Mucosa of gallbladder (tissue), 1 donor: ENCODE measurements at regions not wholly inside any gene's neighbourhood (a gene's known extent, or its start where the extent isn't known, plus 50 kb on each side); places are given as distances from the start of the nearest gene placed in this dataset.

Source experiments
- DNase-seq: peaks from one replicate; pipeline ENCODE4 v3.0.0-alpha.2; 2020; ENCODE audit warnings: low spot score
- donor health status: DM: no; HTN: no; CAD: no.

GRCh38 chr7:123401295-123401694 is 133.1 kb downstream of the IQUB start:
- DNase-seq, result no peak

GRCh38 chr7:123400196-123400595 is 134.2 kb downstream of the IQUB start:
- no peak for DNase-seq

- no peak for DNase-seq
Observed at GRCh38 chr7:123398921-123399320, 135.5 kb downstream of the IQUB start.

DNA sequence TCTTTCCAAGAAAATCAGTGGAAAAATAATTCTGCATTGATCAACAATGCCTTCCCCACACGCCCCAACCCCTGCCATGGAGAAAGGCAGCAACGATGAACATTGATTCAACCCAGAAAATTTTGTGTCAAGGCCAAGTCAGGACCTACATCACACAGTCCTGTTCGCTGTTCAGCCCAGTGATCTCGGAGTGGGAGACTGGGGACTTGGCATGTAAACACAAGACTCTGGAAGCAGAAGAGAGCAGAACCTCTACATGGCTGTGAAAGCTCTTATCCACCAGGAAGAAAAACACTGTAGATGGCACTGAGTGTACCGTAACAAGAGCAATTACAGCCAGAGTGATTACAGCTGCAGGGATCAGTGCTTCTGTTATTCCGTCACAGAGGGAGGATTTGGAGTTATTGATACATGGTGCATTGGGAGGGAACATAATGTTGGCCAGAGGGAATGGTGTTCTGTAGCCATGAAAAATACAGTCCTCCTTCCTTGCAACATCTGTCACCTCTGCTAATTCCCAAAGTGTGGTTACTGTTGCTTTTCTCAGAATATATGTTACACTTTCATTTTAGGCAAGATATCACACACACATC is 136.6 kb downstream of the IQUB start:
- no peak for DNase-seq

DNA sequence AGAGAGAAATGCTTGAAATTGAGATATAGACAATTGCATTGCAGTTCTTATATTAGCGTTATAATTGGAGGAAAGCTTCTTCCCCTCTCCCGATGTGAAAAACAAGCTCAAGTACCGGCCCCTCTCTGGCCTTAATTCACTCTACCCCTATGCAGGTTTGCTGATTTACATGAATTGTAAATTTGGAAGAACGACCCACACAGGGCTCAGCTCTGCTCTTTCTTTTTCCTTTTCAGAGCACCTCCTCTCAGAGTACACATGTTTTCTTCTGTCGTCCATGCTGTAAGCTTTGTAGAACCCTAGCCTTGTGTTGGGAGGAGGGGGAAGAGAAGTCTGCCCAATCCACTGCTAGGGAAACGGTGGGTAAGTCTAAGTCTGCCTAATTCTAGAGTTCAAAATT is 140.8 kb downstream of the IQUB start:
- DNase-seq, result no peak

DNA sequence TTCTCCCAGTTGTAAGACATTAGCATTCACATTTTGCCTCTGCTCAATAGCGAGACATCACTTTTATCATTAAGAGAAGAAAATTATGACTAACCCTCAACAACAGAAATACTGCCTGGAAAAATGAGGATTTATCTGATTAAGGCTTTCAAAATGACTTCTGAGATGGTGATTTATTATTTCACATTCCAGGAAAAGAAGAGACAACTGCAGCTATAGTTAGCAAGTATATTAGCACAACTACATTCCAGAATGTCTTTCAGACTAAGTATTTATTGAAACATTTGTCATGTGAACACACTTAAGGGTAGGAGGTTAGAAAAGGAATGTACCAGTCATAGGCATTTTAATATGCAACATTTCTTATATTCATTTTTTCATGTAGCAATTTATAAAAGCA is 162.0 kb downstream of the IQUB start:
- DNase-seq, result no peak

GRCh38 chr7:123367484-123368122 is 166.8 kb downstream of the IQUB start:
- peak; percentile 12 for DNase-seq

DNA sequence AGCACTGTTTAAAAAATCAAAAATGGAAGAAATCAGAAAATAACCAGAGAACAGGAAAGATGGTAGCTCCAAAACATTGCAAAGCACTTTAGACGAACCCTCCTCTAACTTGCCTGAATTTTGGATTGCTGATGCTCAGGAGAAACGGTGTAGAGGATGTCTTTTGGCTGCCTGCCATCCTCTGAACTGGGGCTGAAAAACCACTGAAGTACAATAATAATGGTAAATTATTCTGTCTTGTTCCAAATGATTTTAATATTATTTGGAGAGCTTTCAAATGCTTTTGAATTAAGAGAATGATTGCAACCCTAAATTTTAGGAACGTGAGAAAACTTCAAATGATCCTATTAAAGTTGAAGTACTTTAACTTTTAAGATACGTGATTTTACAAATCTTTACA is 167.3 kb upstream of the SLC13A1 start:
- no peak for DNase-seq

DNA sequence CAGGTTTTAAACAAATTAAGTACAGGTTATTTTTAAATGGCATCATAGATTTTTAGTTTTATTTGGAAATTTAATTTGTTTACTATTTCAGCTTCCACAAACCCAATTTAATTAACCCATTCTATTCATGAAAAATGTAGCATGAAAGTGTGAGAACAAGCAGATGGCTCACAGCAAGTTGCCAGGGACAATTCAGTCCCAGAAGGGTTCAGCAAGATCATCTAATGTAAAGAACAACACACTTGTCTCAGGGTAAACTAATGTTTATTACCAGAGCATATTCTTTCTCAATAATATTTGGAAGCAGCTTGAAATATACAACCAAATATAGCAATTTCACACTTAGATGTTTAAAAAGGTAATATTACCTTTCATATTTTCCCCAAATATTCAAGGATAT is 166.9 kb upstream of the SLC13A1 start:
- DNase-seq, result no peak

GRCh38 chr7:123360631-123361030 is 160.9 kb upstream of the SLC13A1 start:
- no peak for DNase-seq

GRCh38 chr7:123355576-123356190 is 155.9 kb upstream of the SLC13A1 start:
- no peak for DNase-seq

- DNase-seq, result no peak
Observed at GRCh38 chr7:123352973-123353372, 153.2 kb upstream of the SLC13A1 start.

GRCh38 chr7:123351516-123352505 is 152.0 kb upstream of the SLC13A1 start:
- DNase-seq, result no peak

GRCh38 chr7:123351027-123351426 is 151.3 kb upstream of the SLC13A1 start:
- DNase-seq, result no peak

- DNase-seq, result no peak
Observed at GRCh38 chr7:123348690-123349089, 148.9 kb upstream of the SLC13A1 start.

- no peak for DNase-seq
Observed at GRCh38 chr7:123346766-123347165, 147.0 kb upstream of the SLC13A1 start.

DNA sequence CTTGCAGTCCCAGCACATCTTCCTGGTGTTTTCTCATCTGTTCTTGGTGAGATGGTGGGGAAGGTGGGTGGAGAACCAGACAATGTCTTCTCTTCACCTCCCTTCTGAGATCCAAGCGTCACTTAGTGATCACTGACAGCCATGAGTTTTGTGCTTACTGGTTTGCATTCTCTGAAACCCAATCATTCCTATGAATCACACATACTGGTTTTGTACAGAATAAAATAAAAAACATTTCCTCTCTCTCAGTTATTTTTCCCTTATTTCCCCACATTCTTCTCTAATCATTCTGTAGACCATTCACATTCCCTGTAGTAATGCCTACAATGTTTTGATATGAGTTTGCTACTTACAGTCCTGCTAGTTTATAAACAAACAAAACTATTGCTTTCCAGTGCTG is 143.8 kb upstream of the SLC13A1 start:
- DNase-seq, result no peak

DNA sequence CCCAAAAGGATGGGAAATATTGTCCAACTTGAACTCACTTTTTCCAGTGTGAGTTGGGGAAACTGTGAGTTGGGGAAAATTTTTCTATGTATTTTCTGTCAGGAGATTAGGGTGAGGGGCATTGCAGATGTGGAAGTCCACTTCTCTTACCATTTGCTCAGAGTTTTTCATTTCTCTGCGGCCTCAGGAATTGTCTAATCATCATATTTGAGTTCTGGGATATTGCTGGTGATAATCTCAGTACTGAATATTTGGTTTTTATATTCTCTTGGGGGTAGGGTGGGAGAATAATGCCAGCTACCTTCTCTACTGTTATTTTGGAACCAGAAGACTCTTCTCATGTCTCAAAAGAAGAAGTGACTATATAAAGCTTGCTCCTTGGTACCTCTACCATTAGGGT is 141.3 kb upstream of the SLC13A1 start:
- DNase-seq, result no peak

DNA sequence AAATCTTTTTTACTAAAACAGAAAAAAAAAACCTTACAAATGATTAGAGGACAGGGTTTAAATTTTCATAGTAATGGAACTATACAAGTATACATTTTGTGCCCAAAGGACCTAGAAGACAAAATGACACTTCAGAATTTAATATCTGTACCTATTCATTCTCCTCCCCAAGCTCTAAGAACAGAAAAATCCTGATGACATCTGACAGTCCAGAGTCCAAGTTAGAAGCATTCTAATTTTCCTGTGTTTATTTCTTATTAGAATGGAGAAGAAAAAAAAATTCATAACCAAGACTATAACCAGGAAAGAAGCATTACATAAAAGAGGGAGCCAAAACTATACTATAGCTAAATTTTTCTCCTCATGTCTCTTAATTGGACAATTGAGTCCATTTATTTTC is 138.9 kb upstream of the SLC13A1 start:
- DNase-seq, result no peak

DNA sequence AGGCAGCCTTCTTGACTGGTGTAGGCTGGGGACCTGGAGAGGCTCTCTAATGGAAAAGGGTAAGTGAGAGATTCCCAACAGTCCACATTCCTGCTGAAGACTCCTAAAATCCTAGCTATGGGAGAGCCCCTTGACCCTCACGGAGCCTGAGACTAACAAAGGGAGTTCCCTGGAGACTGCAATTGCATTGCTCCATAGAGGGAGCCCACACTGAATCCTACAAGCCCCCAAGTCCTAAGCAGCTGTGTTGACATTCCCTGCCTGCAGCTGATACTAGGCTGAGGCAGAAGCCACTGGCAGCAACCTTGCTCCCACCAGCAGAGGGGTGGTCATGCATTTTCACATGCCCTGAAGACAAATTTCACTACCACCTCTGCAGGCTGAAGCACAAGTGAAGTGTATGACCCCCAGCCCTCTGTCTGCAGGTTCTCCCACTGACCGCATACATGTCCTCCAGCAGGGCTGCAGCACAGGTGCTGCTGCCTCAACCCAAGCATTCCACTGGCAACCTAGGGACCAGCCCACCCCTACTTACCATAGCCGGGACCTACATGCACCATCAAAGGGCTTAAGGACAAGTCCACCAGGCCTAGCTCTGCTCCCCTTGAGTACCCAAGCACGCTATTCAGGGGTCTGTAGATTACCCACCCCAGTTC is 130.3 kb upstream of the SLC13A1 start:
- DNase-seq, result no peak

- DNase-seq, result no peak
Observed at GRCh38 chr7:123327661-123328060, 127.9 kb upstream of the SLC13A1 start.

DNA sequence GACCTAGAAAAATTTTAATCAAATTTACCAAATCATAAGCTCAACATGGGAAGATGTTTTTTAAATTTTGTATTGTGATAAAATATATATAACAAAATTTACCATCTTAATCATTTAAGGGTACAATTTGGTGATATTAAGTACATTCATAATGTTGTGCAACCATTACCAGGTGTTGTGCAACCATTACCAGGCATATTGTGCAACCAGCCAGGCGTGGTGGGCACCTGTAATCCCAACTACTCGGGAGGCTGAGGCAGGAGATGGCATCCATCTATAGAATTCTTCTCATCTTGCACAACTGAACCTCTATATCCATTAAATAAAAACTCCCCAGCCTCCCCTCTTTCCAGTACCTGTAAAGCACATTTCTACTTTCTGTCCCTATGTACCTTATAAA is 124.5 kb upstream of the SLC13A1 start:
- no peak for DNase-seq
